ENCODE measurements at regions not wholly inside any gene's neighbourhood (a gene's known extent, or its start where the extent isn't known, plus 50 kb on each side); places are given as distances from the start of the nearest gene placed in this dataset.

DNA sequence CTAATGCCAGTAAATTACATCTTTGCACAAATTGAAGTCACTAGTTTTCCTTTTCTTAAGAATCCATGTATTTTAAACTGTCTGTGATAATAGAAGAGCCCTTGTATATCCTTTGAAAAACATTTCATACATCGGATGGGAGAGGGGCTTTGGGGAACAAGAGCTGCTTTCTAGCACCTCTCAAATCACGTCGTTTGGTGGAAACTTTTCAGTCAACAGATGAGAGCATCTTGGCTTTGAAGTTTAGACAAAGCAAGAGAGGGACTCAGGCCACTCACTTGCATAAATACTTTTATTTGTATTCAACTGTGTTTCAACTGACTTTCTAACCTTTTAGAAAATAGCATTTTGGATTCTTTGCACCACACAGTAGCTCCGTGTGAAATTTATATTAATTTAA is 502.3 kb upstream of the IMPG1 start:
- TF ChIP-seq, protein P1, sequence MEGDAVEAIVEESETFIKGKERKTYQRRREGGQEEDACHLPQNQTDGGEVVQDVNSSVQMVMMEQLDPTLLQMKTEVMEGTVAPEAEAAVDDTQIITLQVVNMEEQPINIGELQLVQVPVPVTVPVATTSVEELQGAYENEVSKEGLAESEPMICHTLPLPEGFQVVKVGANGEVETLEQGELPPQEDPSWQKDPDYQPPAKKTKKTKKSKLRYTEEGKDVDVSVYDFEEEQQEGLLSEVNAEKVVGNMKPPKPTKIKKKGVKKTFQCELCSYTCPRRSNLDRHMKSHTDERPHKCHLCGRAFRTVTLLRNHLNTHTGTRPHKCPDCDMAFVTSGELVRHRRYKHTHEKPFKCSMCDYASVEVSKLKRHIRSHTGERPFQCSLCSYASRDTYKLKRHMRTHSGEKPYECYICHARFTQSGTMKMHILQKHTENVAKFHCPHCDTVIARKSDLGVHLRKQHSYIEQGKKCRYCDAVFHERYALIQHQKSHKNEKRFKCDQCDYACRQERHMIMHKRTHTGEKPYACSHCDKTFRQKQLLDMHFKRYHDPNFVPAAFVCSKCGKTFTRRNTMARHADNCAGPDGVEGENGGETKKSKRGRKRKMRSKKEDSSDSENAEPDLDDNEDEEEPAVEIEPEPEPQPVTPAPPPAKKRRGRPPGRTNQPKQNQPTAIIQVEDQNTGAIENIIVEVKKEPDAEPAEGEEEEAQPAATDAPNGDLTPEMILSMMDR (IDR thresholded peaks at IDR 0.05) = no peak
- no peak for TF ChIP-seq POLR2AphosphoS5 (IDR thresholded peaks at IDR 0.05)
